ENCODE measurements at regions not wholly inside any gene's neighbourhood (a gene's known extent, or its start where the extent isn't known, plus 50 kb on each side); places are given as distances from the start of the nearest gene placed in this dataset.

DNA sequence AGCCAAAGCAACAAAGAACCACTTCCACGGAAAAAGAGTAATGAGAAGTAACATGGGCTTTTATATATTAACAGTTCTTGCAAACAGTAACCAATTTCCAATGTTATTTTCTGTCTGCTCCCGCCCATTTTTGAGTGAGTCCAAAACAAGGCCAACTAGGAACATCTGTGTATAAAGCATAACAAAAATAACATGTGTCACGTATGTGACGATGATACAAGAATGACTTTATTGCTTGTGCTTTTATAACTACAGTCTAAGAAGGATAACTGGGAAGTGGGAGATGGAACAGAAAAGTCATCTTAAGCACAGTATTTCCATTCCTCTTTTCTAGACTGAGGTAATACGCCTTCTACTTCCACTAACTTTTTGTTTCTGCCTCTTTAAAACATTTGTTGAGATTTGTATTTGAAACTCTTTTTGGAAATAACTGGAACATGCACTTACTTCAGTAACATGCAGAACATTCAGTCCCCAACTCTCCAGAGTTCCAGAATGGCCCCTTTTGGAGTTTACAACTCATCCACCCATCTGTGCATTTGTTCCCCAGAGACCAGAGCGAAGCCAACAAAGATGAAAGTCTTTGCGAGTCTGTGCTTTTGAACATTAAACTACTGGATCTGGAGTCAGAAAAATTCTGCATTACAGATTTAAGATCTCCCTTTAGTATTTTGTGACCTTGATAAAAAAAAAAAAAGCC, 143.0 kb upstream of the ZRANB2 start:
- H3K27ac ChIP-seq (ENCODE audit: low read depth, low read length), result no peak overlapping the region

DNA sequence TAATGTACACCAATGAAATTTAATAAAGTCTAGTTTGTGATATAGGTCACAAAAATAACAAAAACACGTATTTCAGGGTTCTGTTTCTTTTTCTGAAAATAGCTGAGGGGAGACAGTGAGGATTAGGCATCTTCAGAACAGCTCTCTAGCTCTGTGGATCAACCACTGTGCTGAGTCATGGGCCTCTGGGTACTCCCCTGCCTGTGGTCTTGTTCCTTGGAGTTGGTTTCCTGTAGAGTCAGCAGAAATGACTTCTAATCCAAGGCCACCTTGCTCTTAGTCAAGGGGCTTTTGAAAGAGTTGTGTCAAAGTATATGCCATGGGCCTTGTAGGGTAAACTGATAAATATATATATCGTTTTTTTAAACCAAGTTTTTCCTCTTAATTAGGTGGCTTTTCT, 141.8 kb upstream of the ZRANB2 start:
- no peaks in the 10 kb centered on the region for H3K4me1 ChIP-seq (ENCODE audit: control insufficient read depth, insufficient read depth, low read length)
- H3K27me3 ChIP-seq (ENCODE audit: control insufficient read depth, insufficient read depth, low read length, poor library complexity, severe bottlenecking), result no peaks in the 10 kb centered on the region
- Mint-ChIP-seq H3K27me3 (ENCODE audit: insufficient read depth) (no peaks in the 10 kb centered on the region), H3K36me3 (ENCODE audit: low read depth) (no peaks in the 10 kb centered on the region), H3K27ac (no peak overlapping the region), H3K4me3 (no peak overlapping the region), H3K4me1 (peaks cover 7% of the 10 kb centered on the region), H3K9me3 (peaks cover 3% of the 10 kb centered on the region)
- WGBS, 2 experiments (ENCODE audit: insufficient coverage in 1 of 2, insufficient read length in 1 of 2), result 80 to 98% methylated on average over 1 to 2 of the region's 2 CpGs
- no peaks in the 10 kb centered on the region for H3K36me3 ChIP-seq (ENCODE audit: control insufficient read depth, insufficient read depth, low read length)
- H3K27ac ChIP-seq (ENCODE audit: low read depth, low read length), result no peak overlapping the region
- TF ChIP-seq, protein P1, sequence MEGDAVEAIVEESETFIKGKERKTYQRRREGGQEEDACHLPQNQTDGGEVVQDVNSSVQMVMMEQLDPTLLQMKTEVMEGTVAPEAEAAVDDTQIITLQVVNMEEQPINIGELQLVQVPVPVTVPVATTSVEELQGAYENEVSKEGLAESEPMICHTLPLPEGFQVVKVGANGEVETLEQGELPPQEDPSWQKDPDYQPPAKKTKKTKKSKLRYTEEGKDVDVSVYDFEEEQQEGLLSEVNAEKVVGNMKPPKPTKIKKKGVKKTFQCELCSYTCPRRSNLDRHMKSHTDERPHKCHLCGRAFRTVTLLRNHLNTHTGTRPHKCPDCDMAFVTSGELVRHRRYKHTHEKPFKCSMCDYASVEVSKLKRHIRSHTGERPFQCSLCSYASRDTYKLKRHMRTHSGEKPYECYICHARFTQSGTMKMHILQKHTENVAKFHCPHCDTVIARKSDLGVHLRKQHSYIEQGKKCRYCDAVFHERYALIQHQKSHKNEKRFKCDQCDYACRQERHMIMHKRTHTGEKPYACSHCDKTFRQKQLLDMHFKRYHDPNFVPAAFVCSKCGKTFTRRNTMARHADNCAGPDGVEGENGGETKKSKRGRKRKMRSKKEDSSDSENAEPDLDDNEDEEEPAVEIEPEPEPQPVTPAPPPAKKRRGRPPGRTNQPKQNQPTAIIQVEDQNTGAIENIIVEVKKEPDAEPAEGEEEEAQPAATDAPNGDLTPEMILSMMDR (conservative IDR thresholded peaks at IDR 0.05), result no peak
- DNase-seq, result no peak
- H3K9me3 ChIP-seq (ENCODE audit: control insufficient read depth, low read length), result no peaks in the 10 kb centered on the region
- H3K9ac ChIP-seq (ENCODE audit: extremely low read depth, low read length, poor library complexity, severe bottlenecking), result no peak overlapping the region
- no peak overlapping the region for H3K4me3 ChIP-seq (ENCODE audit: low read length)

More for the DNA sequence above, 143.0 kb upstream of the ZRANB2 start:
- no peak for DNase-seq
- Histone ChIP-seq H3K4me3 (ENCODE audit: low read length) (no peak overlapping the region), H3K27me3 (ENCODE audit: control insufficient read depth, insufficient read depth, low read length, poor library complexity, severe bottlenecking) (no peaks in the 10 kb centered on the region), H3K4me1 (ENCODE audit: control insufficient read depth, insufficient read depth, low read length) (peaks cover 3% of the 10 kb centered on the region), H3K36me3 (ENCODE audit: control insufficient read depth, insufficient read depth, low read length) (no peaks in the 10 kb centered on the region), H3K9me3 (ENCODE audit: control insufficient read depth, low read length) (no peaks in the 10 kb centered on the region), H3K9ac (ENCODE audit: extremely low read depth, low read length, poor library complexity, severe bottlenecking) (no peak overlapping the region)
- no peak overlapping the region for H3K27ac Mint-ChIP-seq
- peaks cover 3% of the 10 kb centered on the region for H3K9me3 Mint-ChIP-seq
- no peaks in the 10 kb centered on the region for H3K27me3 Mint-ChIP-seq (ENCODE audit: insufficient read depth)
- WGBS, 2 experiments (ENCODE audit: insufficient coverage in 1 of 2, insufficient read length in 1 of 2), result 91 to 92% methylated on average over 4 to 7 of the region's 7 CpGs
- no peaks in the 10 kb centered on the region for H3K36me3 Mint-ChIP-seq (ENCODE audit: low read depth)
- no peak overlapping the region for H3K4me3 Mint-ChIP-seq
- H3K4me1 Mint-ChIP-seq, result peaks cover 11% of the 10 kb centered on the region
- TF ChIP-seq, protein P1 (conservative IDR thresholded peaks at IDR 0.05), result no peak

DNA sequence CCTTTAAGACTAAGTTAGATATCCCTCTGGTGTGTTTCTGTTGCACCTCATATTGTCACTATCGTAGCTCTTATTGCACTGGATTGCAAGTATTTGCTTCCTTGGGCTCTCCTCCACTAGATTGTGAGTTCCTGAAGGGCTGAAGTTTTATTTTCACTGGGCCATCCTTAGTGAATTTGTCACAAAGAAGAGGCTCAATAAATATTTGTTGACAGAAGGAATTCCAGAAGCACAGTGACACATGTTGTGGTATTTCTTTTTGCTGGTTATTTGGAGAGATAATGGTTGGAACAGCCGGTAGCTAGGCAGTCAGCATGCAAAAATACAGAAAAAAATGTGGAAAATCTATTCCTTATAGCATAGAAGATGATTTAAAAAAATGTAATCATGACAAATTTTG, 129.9 kb upstream of the ZRANB2 start:
- 94 to 100% methylated on average over 1 to 2 of the region's 2 CpGs for WGBS, 2 experiments (ENCODE audit: insufficient coverage in 1 of 2, insufficient read length in 1 of 2)

More for the DNA sequence above, 129.9 kb upstream of the ZRANB2 start:
- no peaks in the 10 kb centered on the region for H3K27me3 Mint-ChIP-seq (ENCODE audit: insufficient read depth)
- H3K4me3 Mint-ChIP-seq, result no peak overlapping the region
- no peaks in the 10 kb centered on the region for H3K4me1 Mint-ChIP-seq
- Histone ChIP-seq H3K36me3 (ENCODE audit: control insufficient read depth, insufficient read depth, low read length) (no peaks in the 10 kb centered on the region), H3K4me3 (ENCODE audit: low read length) (no peak overlapping the region), H3K27ac (ENCODE audit: low read depth, low read length) (no peak overlapping the region), H3K4me1 (ENCODE audit: control insufficient read depth, insufficient read depth, low read length) (no peaks in the 10 kb centered on the region), H3K9ac (ENCODE audit: extremely low read depth, low read length, poor library complexity, severe bottlenecking) (no peak overlapping the region), H3K9me3 (ENCODE audit: control insufficient read depth, low read length) (no peaks in the 10 kb centered on the region), H3K27me3 (ENCODE audit: control insufficient read depth, insufficient read depth, low read length, poor library complexity, severe bottlenecking) (no peaks in the 10 kb centered on the region)
- TF ChIP-seq, protein P1 (conservative IDR thresholded peaks at IDR 0.05), result no peak
- no peaks in the 10 kb centered on the region for H3K9me3 Mint-ChIP-seq
- no peak for DNase-seq
- H3K36me3 Mint-ChIP-seq (ENCODE audit: low read depth), result no peaks in the 10 kb centered on the region
- no peak overlapping the region for H3K27ac Mint-ChIP-seq

All from endodermal cell (in vitro differentiated cells).